ENCODE measurements at regions not wholly inside any gene's neighbourhood (a gene's known extent, or its start where the extent isn't known, plus 50 kb on each side); places are given as distances from the start of the nearest gene placed in this dataset.

DNA sequence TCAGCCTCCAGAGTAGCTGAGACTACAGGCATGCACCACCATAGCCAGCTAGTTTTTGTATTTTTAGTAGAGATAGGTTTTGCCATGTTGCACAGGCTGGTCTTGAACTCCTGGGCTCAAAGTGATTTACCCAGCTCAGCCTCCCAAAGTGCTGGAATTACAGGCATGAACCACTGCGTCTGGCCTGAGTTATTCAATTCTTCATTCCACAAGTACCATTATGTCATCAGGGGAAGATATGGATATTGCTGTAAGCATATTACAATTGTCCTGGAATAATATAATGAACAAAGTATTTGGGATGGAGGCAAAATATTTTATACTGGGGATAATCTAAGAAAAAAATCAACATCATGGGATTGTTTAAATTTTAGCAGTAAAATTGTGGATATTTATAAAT is 646.0 kb upstream of the SLITRK6 start:
- TF ChIP-seq, protein P1, sequence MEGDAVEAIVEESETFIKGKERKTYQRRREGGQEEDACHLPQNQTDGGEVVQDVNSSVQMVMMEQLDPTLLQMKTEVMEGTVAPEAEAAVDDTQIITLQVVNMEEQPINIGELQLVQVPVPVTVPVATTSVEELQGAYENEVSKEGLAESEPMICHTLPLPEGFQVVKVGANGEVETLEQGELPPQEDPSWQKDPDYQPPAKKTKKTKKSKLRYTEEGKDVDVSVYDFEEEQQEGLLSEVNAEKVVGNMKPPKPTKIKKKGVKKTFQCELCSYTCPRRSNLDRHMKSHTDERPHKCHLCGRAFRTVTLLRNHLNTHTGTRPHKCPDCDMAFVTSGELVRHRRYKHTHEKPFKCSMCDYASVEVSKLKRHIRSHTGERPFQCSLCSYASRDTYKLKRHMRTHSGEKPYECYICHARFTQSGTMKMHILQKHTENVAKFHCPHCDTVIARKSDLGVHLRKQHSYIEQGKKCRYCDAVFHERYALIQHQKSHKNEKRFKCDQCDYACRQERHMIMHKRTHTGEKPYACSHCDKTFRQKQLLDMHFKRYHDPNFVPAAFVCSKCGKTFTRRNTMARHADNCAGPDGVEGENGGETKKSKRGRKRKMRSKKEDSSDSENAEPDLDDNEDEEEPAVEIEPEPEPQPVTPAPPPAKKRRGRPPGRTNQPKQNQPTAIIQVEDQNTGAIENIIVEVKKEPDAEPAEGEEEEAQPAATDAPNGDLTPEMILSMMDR (IDR thresholded peaks at IDR 0.05; ENCODE audit: extremely low read depth in 1 of 2, insufficient read depth in 1 of 2, low read depth in 1 of 2, low read length in 2 of 2) = no peak
- no peak for TF ChIP-seq POLR2A (IDR thresholded peaks at IDR 0.05; ENCODE audit: low read depth, low read length)
- TF ChIP-seq, protein P2, sequence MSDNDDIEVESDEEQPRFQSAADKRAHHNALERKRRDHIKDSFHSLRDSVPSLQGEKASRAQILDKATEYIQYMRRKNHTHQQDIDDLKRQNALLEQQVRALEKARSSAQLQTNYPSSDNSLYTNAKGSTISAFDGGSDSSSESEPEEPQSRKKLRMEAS (IDR thresholded peaks at IDR 0.05; ENCODE audit: insufficient read depth, insufficient read length) = no peak
- no peak for TF ChIP-seq MYC (IDR thresholded peaks at IDR 0.05; ENCODE audit: low read depth, low read length)
